K562 (cell line): ENCODE measurements at regions not wholly inside any gene's neighbourhood (a gene's known extent, or its start where the extent isn't known, plus 50 kb on each side); places are given as distances from the start of the nearest gene placed in this dataset.

ENCODE experiments used
- ATAC-seq: fragments of 200-7000 bp; cut with Tn5 transposase; 3 replicates; pipeline ENCODE4 v1.9.1; 2020; ENCODE audit warnings: moderate library complexity
- BruUV-seq: library from RNA; stranded (reverse); fragments of 400-500 nt; replicated peaks from 2 replicates; lab custom pipeline; 2021; lab: Mats Ljungman, UMichigan
- CTCF ChIA-PET: fragments of 300-600 bp; formaldehyde crosslinking; extraction: SDS; loops from one replicate; lab custom pipeline; 2021; ENCODE audit warnings: low intra/inter-chr PET ratio; lab: Yijun Ruan, JAX
- POLR2A ChIA-PET: fragments of 300-600, 350-650 bp; sonication (Branson Sonifier 250); formaldehyde crosslinking; extraction: SDS; loops from one replicate; lab custom pipeline; 2021; ENCODE audit warnings: antibody characterized with exemption, inconsistent platforms; lab: Yijun Ruan, JAX
- DNase-seq, 4 experiments: peaks; one replicate each; pipeline versions ENCODE4 v3.0.0 to v3.0.0-alpha.2; 2011 to 2018; ENCODE audit warnings: low spot score in 3 of 4, mixed read lengths in 3 of 4; ENCODE audit errors: extremely low read depth in 1 of 4
- FAIRE-seq: peaks from 2 replicates; lab custom pipeline; 2011; peaks lifted over from hg19 to GRCh38; lab: Jason Lieb, UNC
- H2AFZ ChIP-seq: 2 replicates; pipeline ENCODE4 v1.6.0; 2011; ENCODE audit warnings: low read depth, low read length, control low read depth, inconsistent platforms
- H3K27ac ChIP-seq: fragments of 200-600 bp; 3 replicates; pipeline ENCODE4 v1.8.0; 2011; ENCODE audit warnings: low read depth, mild to moderate bottlenecking, control low read depth, inconsistent platforms, low read length, moderate library complexity, mixed read lengths; ENCODE audit errors: extremely low read depth
- H3K27me3 ChIP-seq, 2 experiments: fragments of 300-600 bp in 1 of 2; 2 replicates in 1 of 2; 3 replicates in 1 of 2; pipeline versions ENCODE4 v1.6.0 to v1.8.0; 2011; ENCODE audit warnings: inconsistent platforms in 2 of 2, low read length in 2 of 2, mild to moderate bottlenecking in 1 of 2, mixed read lengths in 1 of 2, moderate library complexity in 1 of 2; ENCODE audit not compliant: control insufficient read depth in 2 of 2, insufficient read depth in 2 of 2
- H3K36me3 ChIP-seq: fragments of 300-600 bp; 3 replicates; pipeline ENCODE4 v1.8.0; 2011; ENCODE audit warnings: mild to moderate bottlenecking, low read length, inconsistent platforms; ENCODE audit not compliant: control insufficient read depth, insufficient read depth
- H3K4me1 ChIP-seq, 2 experiments: fragments of 200-600 bp in 1 of 2; replicated peaks in 1 of 2; 2 replicates in 1 of 2; 3 replicates in 1 of 2; pipeline versions ENCODE4 v1.5.1 to v1.8.0; 2011; ENCODE audit warnings: inconsistent platforms in 2 of 2, low read length in 2 of 2, mild to moderate bottlenecking in 1 of 2, mixed read lengths in 1 of 2, moderate library complexity in 1 of 2; ENCODE audit not compliant: control insufficient read depth in 2 of 2, insufficient read depth in 2 of 2
- H3K4me2 ChIP-seq: 2 replicates; pipeline ENCODE4 v1.6.1; 2011; ENCODE audit warnings: low read length, control low read depth, inconsistent platforms, mixed read lengths; ENCODE audit not compliant: insufficient read depth
- H3K4me3 ChIP-seq: fragments of 200-600 bp; sonication (generic), shearing (Covaris generic); 2 replicates; pipeline ENCODE4 v1.5.1; 2016; ENCODE audit warnings: control low read depth, inconsistent platforms
- H3K79me2 ChIP-seq: fragments of 200-600 bp; 3 replicates; pipeline ENCODE4 v1.8.0; 2011; ENCODE audit warnings: low read length, inconsistent platforms; ENCODE audit not compliant: control insufficient read depth, insufficient read depth
- H3K9ac ChIP-seq, 2 experiments: 2 replicates each; pipeline versions ENCODE4 v1.6.0 to v1.6.1; 2011; ENCODE audit warnings: low read depth in 2 of 2, low read length in 2 of 2, control low read depth in 1 of 2, inconsistent platforms in 1 of 2, mild to moderate bottlenecking in 1 of 2, mixed read lengths in 1 of 2; ENCODE audit not compliant: insufficient read depth in 1 of 2
- H3K9me1 ChIP-seq: one replicate; pipeline ENCODE4 v1.6.0; 2011; ENCODE audit warnings: inconsistent platforms, mild to moderate bottlenecking, low read length, moderate library complexity; ENCODE audit not compliant: control insufficient read depth, insufficient read depth
- H3K9me3 ChIP-seq: replicated peaks from 2 replicates; pipeline ENCODE4 v1.5.1; 2011; ENCODE audit warnings: low read depth, low read length, inconsistent platforms; ENCODE audit not compliant: control insufficient read depth, insufficient read depth
- H4K20me1 ChIP-seq: replicated peaks from 2 replicates; pipeline ENCODE4 v1.6.1; 2011; ENCODE audit warnings: low read length, inconsistent platforms, mixed read lengths; ENCODE audit not compliant: control insufficient read depth, insufficient read depth
- BRD4 ChIP-seq: fragments of 200-600 bp; sonication (generic); IDR thresholded peaks from 2 replicates; pipeline ENCODE4 v1.6.1; 2017; ENCODE audit warnings: inconsistent platforms
- DACH1 ChIP-seq: fragments of 450-650 bp; IDR thresholded peaks from 2 replicates; pipeline ENCODE4 v1.6.1; 2018; ENCODE audit not compliant: partially characterized antibody
- EP400 ChIP-seq: fragments of 450-650 bp; IDR thresholded peaks from 2 replicates; pipeline ENCODE4 v1.6.1; 2017; ENCODE audit warnings: antibody characterized with exemption, mild to moderate bottlenecking, moderate library complexity
- GATAD2B ChIP-seq: fragments of 450-650 bp; IDR thresholded peaks from 2 replicates; pipeline ENCODE4 v1.6.1; 2017; ENCODE audit warnings: mild to moderate bottlenecking, borderline replicate concordance
- ILK ChIP-seq: fragments of 450-650 bp; IDR thresholded peaks from 2 replicates; pipeline ENCODE4 v1.6.1; 2016; ENCODE audit warnings: missing genetic modification characterization, low read depth, mild to moderate bottlenecking, missing compliant biosample characterization, moderate library complexity, borderline replicate concordance
- KDM5B ChIP-seq: fragments of 200-600 bp; sonication (generic); IDR thresholded peaks from 2 replicates; pipeline ENCODE4 v1.6.1; 2012; ENCODE audit warnings: low read depth, mild to moderate bottlenecking, moderate library complexity, low read length, control low read depth, inconsistent platforms; ENCODE audit not compliant: insufficient replicate concordance
- MYNN ChIP-seq, 2 experiments: sonication (generic); formaldehyde crosslinking in 1 of 2; IDR thresholded peaks; 2 replicates each; pipeline versions ENCODE4 v1.5.0 to v1.6.1; 2016 to 2020; ENCODE audit warnings: antibody characterized with exemption in 1 of 2, missing genetic modification reagents in 1 of 2
- RBM17 ChIP-seq: fragments of 200-400 bp; formaldehyde crosslinking; IDR thresholded peaks from 2 replicates; pipeline ENCODE4 v1.6.1; 2017; ENCODE audit warnings: low read depth, mild to moderate bottlenecking, low read length, borderline replicate concordance
- SMAD2 ChIP-seq: fragments of 150-350 bp; IDR thresholded peaks from 2 replicates; pipeline ENCODE4 v1.6.1; 2014; ENCODE audit warnings: low read depth, mild to moderate bottlenecking, low read length
- YBX1 ChIP-seq: fragments of 450-650 bp; IDR thresholded peaks from 2 replicates; pipeline ENCODE4 v1.7.1; 2016; ENCODE audit warnings: mild to moderate bottlenecking
- YY1 ChIP-seq, 3 experiments: IDR thresholded peaks; 2 replicates each; pipeline ENCODE4 v1.6.1; 2011; ENCODE audit warnings: low read length in 2 of 3, mild to moderate bottlenecking in 2 of 3, moderate library complexity in 2 of 3, borderline replicate concordance in 1 of 3, control low read depth in 1 of 3, low read depth in 1 of 3; ENCODE audit not compliant: insufficient read depth in 3 of 3, insufficient replicate concordance in 2 of 3, control insufficient read depth in 1 of 3, insufficient read length in 1 of 3; ENCODE audit errors: extremely low read depth in 1 of 3
- WGBS: fragments of 100-300 bp; shearing (Covaris generic); methylation state at CpG from one replicate; pipeline ENCODE4 v1.1.6; 2016; ENCODE audit warnings: low coverage, mixed read lengths; ENCODE audit not compliant: insufficient coverage; ENCODE audit errors: missing lambda C conversion rate; 5-methylcytosine and 5-hydroxymethylcytosine counted together
- in situ Hi-C: fragments of 300-500 bp; cut with MboI; formaldehyde crosslinking; loops from 4 replicates; pipeline ENCODE4 v1.15.0; 2018; ENCODE audit warnings: inconsistent platforms, mixed read lengths
- intact Hi-C: fragments of 100-400 bp; cut with micrococcal nuclease; formaldehyde crosslinking; loops from 2 replicates; pipeline ENCODE4 v1.14.2; 2022
- TF ChIP-seq, protein P1 (sequence below): fragments of 250-450 bp; sonication (Bioruptor Pico); IDR thresholded peaks from 2 replicates; pipeline ENCODE4 v1.4.0; 2020; ENCODE audit warnings: mild to moderate bottlenecking, moderate library complexity
- TF ChIP-seq, protein P2 (sequence below), 2 experiments: fragments of 450-650 bp in 1 of 2; sonication (generic) in 1 of 2; formaldehyde crosslinking in 1 of 2; IDR thresholded peaks in 1 of 2; conservative IDR thresholded peaks in 1 of 2; 2 replicates each; pipeline versions ENCODE4 v1.6.1 to v1.8.1; 2016 to 2023; ENCODE audit warnings: mild to moderate bottlenecking in 2 of 2, moderate library complexity in 2 of 2, inconsistent platforms in 1 of 2, missing genetic modification reagents in 1 of 2
- TF ChIP-seq, protein P3 (sequence below): fragments of 250-450 bp; sonication (Bioruptor Pico); IDR thresholded peaks from 2 replicates; pipeline ENCODE4 v1.8.0; 2021; ENCODE audit warnings: moderate library complexity, mild to moderate bottlenecking, inconsistent platforms
- TF ChIP-seq, protein P4 (sequence below): fragments of 250-450 bp; sonication (Bioruptor Pico); IDR thresholded peaks from 2 replicates; pipeline ENCODE4 v1.8.0; 2022; ENCODE audit warnings: moderate library complexity, mild to moderate bottlenecking, inconsistent platforms

DNA sequence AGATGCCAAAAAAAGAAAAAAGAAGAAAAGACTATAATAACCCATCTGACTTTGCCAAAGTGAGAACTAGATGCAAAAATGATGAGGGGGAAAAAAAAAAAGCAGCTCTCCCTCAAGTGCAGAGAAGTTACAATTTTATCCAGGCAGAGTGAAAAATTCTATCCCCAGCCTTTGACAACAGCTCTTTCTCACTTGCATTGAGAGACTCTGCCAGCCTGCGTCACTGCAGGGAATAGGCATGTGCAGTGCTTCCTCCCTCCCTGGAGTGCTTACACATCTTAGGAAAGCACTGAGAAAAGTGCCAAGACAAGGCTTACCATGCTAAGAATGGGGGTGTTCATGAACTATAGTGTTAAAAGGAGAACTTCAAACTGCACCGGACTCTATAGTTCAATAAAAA is 418.6 kb upstream of the TYRP1 start (continued):
- TF ChIP-seq, protein P1, sequence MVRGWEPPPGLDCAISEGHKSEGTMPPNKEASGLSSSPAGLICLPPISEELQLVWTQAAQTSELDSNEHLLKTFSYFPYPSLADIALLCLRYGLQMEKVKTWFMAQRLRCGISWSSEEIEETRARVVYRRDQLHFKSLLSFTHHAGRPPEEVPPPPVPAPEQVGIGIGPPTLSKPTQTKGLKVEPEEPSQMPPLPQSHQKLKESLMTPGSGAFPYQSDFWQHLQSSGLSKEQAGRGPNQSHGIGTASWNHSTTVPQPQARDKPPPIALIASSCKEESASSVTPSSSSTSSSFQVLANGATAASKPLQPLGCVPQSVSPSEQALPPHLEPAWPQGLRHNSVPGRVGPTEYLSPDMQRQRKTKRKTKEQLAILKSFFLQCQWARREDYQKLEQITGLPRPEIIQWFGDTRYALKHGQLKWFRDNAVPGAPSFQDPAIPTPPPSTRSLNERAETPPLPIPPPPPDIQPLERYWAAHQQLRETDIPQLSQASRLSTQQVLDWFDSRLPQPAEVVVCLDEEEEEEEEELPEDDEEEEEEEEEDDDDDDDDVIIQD (CRISPR knock-in tag): no peak
- TF ChIP-seq MYNN (IDR thresholded peaks at IDR 0.05): no peak
- no peak for TF ChIP-seq MYNN (CRISPR knock-in tag; IDR thresholded peaks at IDR 0.05)
- TF ChIP-seq BRD4: no peak
- TF ChIP-seq, protein P2, sequence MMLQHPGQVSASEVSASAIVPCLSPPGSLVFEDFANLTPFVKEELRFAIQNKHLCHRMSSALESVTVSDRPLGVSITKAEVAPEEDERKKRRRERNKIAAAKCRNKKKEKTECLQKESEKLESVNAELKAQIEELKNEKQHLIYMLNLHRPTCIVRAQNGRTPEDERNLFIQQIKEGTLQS (IDR thresholded peaks at IDR 0.05): no peak
- TF ChIP-seq, protein P2 (CRISPR knock-in tag; conservative IDR thresholded peaks at IDR 0.05): no peak
- TF ChIP-seq DACH1: no peak
- no peak for TF ChIP-seq ILK
- TF ChIP-seq SMAD2: no peak

DNA sequence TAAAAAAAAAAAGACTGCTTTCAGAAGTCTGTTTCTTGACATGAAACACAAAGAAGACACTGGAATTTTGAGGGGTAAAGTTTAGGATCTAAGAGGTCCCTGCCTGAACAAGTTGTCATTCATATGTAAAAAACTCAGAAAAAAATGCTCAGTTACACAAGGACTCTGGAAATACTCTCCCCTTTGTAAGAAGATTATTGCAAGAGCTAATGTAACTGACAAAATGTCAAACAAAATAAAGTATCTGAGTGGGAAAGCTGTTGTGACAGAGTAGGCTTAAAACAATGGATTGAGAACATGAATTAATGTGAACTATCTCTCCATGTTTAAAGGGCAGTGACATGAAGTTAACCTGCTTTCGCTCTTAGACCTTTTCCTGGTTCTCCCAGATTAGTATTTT is 416.7 kb upstream of the TYRP1 start:
- CTCF ChIA-PET: no interaction called here
- intact Hi-C loops: no loop called here
- POLR2A ChIA-PET: no interaction called here
- Histone ChIP-seq H3K9ac (no peak overlapping the region), H3K36me3 (no peaks in the 10 kb centered on the region), H3K4me3 (no peak overlapping the region), H3K27me3 (no peaks in the 10 kb centered on the region), H3K9me1 (no peaks in the 10 kb centered on the region), H3K79me2 (no peaks in the 10 kb centered on the region), H3K4me1 (no peaks in the 10 kb centered on the region), H3K4me2 (no peak overlapping the region), H4K20me1 (no peaks in the 10 kb centered on the region), H3K9me3 (no peaks in the 10 kb centered on the region), H2AFZ (no peak overlapping the region), H3K27ac (no peak overlapping the region)
- in situ Hi-C loops: no loop called here
- BruUV-seq: no TSS peak
- 0% methylated on average over 1 of the region's 1 CpG for WGBS
- no peak for TF ChIP-seq EP400
- TF ChIP-seq YY1 (IDR thresholded peaks at IDR 0.05; ENCODE audit: borderline replicate concordance in 1 of 3, control insufficient read depth in 1 of 3, extremely low read depth in 1 of 3, insufficient read depth in 3 of 3, insufficient read length in 1 of 3, insufficient replicate concordance in 2 of 3, low read depth in 1 of 3, low read length in 2 of 3): no peak
- no peak for TF ChIP-seq RBM17
- TF ChIP-seq KDM5B: no peak
- no peak for TF ChIP-seq GATAD2B
- TF ChIP-seq, protein P3, sequence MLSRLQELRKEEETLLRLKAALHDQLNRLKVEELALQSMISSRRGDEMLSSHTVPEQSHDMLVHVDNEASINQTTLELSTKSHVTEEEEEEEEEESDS: no peak
- TF ChIP-seq, protein P4, sequence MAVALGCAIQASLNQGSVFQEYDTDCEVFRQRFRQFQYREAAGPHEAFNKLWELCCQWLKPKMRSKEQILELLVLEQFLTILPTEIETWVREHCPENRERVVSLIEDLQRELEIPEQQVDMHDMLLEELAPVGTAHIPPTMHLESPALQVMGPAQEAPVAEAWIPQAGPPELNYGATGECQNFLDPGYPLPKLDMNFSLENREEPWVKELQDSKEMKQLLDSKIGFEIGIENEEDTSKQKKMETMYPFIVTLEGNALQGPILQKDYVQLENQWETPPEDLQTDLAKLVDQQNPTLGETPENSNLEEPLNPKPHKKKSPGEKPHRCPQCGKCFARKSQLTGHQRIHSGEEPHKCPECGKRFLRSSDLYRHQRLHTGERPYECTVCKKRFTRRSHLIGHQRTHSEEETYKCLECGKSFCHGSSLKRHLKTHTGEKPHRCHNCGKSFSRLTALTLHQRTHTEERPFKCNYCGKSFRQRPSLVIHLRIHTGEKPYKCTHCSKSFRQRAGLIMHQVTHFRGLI (CRISPR knock-in tag): no peak
- TF ChIP-seq YBX1: no peak
- DNase-seq (no peak), ATAC-seq (no peak), FAIRE-seq (no peak)
